PC-3 (cell line): ENCODE measurements at regions not wholly inside any gene's neighbourhood (a gene's known extent, or its start where the extent isn't known, plus 50 kb on each side); places are given as distances from the start of the nearest gene placed in this dataset.

Source experiments
- CTCF ChIP-seq: fragments of 300-600 bp; sonication (generic); conservative IDR thresholded peaks from 2 replicates; pipeline ENCODE4 v1.5.1; 2017; ENCODE audit warnings: antibody characterized with exemption, low read depth, mild to moderate bottlenecking, low read length
- EZH2 ChIP-seq: fragments of 300-600 bp; sonication (generic); IDR thresholded peaks from one replicate; pipeline ENCODE4 v1.6.1; 2017; ENCODE audit warnings: antibody characterized with exemption, mild to moderate bottlenecking, low read length; ENCODE audit not compliant: unreplicated experiment

GRCh38 chr19:37303591-37304171 is 67.2 kb upstream of the ZNF527 start:
- no peak for TF ChIP-seq CTCF
- no peak for TF ChIP-seq EZH2
